Myocyte (in vitro differentiated cells): ENCODE measurements at regions not wholly inside any gene's neighbourhood (a gene's known extent, or its start where the extent isn't known, plus 50 kb on each side); places are given as distances from the start of the nearest gene placed in this dataset.
"Not testable (repeated sequence)": the region's sequence is repeated elsewhere in the genome, so short reads cannot be mapped to it uniquely, and the experiment has no call there.

Source experiments
- DNase-seq: peaks from one replicate; pipeline ENCODE4 v3.0.0-alpha.2; 2012; ENCODE audit warnings: low read depth

DNA sequence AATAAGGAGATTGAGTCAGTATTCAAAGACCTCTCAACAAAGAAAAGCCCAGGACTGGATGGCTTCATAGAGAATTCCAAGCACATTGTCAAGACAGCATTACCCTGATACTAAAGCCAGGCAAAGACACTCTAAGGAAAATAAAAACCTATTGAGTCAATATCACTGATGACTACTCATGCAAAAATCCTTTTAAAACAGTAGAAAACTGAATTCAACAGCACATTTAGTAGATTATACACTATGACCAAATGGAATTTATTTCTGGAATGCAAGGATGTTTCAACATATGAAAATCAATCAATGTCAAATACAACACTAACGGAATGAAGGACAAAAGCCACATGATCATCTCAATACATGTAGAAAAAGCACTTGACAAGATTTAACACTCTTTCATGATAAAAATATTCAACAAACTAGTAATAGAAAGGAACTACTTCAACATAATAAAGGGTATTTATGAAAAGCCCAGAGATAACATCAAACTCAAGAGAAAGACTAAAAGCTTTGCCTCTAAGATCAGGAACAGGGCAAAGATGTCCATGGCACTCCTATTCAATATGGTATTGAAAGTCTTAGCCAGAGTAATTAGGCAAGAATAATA, 633.3 kb downstream of the ANKRD50 start:
- no peak for DNase-seq

DNA sequence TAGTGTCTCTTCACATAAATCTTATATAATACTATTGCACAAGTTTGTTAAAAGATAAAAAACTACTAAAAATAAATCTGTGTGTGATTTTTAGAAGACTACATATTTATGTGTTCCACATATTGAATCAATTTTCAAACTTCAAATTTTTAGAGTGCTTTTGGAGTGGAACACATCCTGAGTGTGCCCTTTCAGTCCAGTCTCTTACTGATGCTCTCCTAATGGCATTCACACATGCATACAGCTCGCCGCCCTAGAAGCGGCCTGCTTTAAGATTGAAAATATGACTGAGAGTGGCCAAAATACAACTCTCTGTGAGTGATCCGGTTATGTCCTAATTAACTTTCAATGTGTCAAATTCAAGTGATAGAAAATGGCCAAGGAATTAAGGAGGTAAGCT, 628.8 kb downstream of the ANKRD50 start:
- DNase-seq, result no peak

DNA sequence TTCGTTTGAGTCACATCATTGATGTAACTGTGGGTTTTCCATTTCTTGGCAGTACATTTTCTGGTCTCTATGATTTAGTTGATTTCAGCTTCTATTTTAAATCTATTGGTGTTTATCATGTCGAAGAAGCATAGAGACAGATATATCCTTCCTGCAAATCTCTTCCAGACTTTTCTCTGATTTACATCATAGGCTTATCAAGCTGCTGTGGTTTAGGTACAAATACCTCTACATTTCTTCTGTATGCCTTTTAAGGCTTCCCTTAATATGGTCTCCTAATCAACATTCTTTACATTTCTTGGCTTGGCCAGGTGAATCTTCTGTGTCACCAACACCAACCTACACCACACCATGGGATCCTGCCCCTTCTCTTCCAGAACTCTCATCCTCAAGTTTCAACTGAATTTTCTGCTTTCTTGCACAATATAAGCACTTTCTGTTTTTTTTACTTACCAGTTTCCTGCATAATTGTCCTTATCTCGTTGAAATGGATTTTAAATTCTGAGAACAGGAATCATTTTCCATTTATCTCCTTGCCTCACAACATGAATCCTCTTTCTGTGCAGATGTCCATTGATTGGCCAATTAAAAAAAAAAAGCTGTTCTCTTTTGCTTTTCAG, 626.9 kb downstream of the ANKRD50 start:
- DNase-seq, result no peak

DNA sequence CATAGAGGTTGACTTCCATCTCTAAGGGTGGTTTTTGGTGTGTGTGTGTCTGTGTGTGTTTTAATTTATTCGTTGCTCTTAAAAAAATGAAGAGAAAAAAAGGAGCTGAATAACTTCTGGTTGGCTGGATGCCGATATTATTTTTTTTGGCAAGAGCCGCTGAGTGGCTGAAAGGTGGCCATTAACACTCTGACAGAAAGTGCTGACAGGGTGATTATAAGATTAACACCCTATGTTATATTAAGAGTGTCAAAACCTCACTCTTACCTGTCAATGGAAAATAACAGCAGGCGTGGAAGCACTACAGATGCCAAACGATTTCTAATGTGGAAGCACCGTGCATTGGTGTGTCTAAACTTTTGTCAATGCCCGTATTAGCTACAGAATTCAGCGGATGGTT, 622.5 kb downstream of the ANKRD50 start:
- no peak for DNase-seq

DNA sequence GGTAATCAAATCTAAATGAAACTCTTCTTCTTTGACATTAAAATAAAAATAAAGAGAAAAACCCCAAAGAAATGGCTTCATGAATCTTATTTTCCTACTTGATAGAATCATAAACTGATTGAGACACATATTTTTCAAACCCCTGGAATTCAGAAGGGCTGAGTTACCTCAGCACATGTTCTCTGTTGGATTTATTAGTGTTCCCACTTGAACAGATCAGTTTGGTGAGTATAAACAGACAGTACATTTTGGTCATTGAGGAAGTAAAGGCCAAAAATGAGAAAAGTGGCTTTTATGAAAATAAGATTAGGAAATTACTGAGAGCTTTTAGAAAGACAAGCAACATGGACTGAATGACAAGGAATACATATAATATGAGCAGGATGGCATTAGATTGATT, 620.4 kb downstream of the ANKRD50 start:
- no peak for DNase-seq

DNA sequence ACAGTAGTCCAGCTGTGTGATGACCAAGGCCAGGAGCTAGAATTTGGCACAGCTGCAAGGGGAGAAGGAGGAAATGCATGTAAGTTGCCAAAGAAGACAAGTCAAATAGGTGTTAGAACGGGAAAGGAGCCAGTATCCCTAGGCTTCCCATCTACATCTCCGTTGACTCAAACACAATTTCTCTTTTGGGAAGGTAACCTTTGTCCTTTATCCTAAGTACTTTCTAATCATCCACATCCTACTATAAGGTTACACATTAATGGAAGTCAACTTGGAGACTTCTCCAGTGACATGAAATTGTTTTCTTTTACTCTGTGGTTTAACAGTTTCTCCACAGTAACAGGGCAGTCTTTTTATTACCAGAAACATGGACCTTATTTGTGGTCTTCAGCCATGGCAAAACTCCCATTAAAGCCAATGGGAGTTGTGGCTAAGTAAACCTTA, 620.0 kb downstream of the ANKRD50 start:
- DNase-seq, result peak; percentile 23

DNA sequence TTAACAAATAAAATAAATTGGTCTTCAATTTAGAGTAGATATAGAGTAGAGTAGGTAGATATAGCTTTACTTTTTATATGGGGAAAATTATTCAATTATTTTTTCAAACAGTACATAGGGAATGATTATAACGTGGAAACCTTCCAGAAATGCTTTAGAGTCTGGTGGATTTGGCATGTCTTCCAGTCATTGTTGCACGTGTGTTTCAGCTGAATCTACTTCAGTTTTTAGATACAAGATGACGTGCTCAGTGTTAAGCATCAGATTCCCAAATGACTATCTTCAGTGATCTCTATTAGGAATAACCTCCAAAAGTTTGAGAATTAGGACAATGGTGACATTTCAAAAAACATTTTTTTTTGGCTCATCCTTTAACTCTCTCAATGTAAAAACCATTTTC, 616.9 kb downstream of the ANKRD50 start:
- DNase-seq, result no peak

DNA sequence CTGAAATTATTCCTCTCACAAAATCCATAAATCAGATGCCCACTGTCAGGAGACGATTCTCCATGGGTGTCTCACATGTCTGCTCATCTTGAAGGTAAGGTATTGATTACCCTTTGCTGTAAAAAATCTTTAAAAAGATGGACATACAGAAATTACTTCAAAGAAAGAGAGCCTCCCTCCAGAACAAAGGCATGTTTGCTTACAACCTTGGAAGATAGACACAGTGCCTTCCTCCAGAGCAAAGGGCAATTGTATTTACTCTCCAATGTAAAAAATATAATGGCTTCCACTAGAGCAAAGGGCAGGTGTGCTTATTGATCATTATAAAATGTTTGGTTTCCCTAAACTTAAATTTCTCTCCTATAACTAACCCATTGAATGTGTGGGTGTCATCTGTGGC, 616.2 kb downstream of the ANKRD50 start:
- no peak for DNase-seq

DNA sequence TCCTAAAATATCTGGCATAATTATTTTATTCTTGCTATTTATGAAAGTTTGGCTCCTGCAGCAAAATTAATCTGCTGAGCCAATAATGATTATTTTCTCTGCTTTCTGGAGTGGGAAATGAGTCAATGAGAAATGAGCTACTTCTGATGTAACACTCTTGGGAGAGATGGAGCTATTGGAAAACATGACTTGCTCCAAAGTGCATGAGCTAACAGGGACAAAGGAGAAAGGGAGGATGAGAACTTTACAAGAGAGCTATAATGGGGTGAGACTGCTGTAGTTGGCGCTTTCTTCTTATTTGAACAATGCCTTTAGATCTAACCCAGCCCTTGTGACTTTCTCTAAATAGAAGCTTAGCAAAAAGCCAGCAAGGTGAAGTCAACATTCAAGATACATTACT, 615.1 kb downstream of the ANKRD50 start:
- no peak for DNase-seq

DNA sequence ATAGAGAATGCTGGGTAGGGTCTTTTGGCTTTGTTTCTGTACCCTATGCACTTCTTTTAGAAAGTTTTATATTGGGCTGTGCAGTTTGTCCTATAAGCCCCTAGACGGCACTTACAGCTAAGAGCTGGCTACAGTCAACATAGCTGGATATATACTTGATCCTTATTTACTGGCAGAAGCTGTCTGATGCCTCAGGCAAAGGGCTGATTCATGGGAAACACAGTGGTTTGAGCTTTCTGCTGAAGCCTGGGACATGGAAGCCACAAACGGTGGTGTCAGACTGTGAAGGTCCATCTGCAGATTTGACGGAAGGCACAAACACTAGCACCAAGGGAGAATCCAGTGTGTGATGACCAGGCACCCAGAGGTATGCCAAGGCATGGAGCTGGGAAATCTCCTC, 608.4 kb downstream of the ANKRD50 start:
- no peak for DNase-seq

DNA sequence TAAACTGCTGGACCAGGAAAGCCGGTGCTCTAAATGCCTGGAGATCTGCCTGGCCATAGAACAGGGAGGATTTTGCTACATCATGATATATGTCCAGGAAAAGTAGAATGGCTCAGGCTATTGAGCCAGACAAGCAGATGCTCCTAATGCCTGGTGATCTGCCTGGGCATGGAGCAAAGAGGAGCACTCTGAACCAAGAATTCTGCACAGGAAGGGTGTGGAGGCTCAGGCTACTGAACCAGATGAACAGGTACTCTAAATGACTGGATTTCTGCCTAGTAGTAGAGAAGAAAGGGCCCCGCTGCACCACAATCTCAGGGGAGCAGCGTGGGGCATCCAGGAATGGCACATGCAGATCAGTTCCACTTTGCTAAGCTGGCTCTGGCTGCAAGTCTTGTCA, 607.9 kb downstream of the ANKRD50 start:
- no peak for DNase-seq

DNA sequence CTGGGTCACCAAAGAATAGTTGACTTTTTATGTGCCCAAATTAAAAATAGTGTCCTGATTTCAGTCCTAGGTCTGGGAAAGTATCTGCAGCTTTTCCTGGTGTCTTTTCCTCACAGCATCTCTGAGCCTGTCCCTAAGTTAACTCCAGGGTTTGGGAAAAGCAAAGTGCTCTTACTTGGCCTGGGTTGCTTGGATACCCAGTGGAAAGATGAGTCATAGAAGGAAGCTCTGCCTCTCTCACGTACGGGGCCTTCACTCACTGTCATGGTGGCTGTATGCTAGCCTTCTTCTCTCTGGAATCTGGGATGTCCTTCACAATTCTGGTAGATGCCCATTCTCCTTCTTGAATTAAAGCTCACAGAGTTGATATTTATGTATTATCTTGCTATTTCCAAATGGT, 607.3 kb downstream of the ANKRD50 start:
- no peak for DNase-seq

DNA sequence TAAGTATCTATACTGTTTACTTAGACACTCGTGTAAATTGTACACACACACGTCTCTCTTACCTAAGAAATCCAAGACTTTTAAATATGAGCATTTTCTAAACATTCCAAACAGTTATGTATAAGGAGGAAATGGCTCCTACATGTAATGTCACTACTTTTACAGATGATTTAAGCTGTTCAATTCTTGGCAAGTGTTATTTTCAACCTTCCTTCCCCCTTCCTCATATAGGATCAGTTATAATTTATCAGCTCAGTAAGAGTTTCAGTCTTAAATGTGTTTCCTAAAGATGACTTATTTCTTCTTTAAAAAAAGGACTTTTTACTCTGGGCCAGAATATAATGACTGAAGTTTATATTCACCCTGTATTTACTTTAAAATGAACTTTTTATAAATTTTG, 601.1 kb downstream of the ANKRD50 start:
- DNase-seq, result no peak

DNA sequence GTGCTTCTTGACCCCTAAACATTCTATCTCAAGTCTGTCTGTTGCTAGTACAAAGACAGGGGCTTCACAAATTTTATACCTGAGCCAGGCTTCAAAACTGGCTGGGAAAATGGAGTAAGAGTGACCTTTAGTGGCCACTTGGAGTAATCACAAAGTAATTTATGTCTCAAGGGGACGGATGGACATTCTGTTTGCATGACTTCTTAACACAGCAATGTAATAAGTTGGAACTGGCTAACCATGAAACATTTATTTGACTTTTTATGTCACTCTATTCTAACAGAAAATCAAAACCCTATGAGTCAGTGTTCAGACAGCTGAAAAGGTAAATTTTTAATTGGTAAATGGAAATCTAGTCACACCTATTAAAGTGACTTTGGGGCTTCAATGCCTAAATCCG, 600.6 kb downstream of the ANKRD50 start:
- peak; percentile 83 for DNase-seq

DNA sequence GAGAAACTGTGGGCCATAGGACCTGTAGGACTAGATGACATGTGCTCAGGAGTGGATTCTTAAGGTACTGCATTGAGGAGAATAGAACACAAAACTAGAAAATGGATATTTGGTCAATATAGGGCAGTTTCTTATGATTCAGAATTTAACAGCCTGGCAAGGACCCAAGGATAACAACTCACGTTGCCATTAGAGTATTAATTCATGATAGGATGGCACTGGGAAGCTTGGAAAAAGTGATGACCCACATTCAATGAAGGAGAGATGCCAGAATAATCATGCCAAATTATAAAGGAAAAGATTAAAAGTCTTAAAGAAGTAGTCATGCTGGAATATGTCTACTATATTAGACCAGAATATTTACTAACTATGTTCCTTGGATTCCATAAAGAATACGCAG, 594.5 kb downstream of the ANKRD50 start:
- DNase-seq, result no peak

DNA sequence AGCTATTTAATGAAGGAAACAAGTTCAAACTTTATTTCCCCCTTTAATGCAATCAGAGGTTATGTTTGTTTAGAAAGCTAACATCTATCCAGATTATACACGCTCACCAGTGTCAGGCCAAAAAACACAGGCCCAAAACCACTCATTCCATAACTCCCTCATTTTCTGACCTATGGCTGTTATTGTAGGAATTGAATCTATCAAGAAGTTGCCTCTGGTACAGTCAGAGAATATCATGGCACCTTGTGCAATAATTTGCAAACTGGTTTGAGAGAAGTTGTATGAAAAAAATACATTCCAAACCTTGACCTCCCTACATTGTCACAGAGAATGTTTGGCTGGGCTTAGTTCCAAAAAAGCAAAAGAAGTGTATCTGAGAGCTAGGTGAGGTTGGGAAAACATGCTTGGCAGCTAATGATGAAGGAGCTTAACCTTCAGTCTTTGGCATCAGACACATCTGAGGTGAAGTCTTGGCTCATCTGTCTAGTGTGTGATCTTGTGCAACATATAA, 591.0 kb downstream of the ANKRD50 start:
- DNase-seq, result no peak

DNA sequence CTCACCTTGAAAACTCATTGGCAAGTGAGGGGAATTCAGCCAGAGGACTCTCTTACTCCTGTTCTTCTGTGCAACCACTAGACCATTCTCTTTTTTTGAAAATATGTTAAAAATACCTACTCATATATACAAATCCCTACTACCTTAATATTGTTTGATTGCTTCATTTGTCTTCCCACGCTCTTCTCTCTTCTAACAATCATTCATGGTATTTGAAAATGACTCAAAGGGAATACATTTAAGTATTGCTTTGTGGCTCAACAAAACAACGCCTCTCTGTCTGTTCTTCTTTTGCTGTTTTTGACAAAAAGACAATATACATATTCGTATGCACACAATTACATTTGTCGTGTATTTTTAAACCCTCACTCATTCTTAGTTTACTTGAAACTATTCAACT, 589.4 kb downstream of the ANKRD50 start:
- DNase-seq, result no peak

DNA sequence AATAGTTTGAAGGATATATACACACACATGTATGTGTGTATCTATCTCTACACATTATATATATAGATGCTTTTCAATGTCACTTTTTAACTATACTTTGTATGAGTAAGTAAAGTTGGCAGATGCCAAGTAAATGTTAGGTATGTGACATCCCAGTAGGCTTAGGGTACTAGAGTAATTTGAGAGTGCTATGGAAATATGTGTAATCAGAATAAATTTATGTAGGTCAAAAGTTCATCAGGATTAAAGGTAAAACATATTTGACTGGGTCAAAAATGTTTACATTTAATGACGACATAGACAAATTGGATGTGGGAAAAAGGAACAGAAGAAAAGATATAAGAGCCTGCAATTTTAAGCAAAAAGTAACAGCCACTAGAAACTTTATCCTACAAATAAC, 588.8 kb downstream of the ANKRD50 start:
- DNase-seq, result no peak

DNA sequence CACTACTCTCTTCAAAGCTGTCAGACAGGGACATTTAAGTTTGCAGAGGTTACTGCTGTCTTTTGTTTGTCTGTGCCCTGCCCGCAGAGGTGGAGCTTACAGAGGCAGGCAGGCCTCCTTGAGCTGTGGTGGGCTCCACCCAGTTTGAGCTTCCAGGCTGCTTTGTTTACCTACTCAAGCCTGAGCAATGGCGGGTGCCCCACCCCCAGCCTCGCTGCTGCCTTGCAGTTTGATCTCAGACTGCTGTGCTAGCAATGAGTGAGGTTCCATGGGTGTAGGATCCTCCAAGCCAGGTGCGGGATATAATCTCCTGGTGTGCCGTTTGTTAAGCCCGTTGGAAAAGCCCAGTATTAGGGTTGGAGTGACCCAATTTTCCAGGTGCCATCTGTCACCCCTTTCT, 581.2 kb downstream of the ANKRD50 start:
- not testable (repeated sequence) for DNase-seq

DNA sequence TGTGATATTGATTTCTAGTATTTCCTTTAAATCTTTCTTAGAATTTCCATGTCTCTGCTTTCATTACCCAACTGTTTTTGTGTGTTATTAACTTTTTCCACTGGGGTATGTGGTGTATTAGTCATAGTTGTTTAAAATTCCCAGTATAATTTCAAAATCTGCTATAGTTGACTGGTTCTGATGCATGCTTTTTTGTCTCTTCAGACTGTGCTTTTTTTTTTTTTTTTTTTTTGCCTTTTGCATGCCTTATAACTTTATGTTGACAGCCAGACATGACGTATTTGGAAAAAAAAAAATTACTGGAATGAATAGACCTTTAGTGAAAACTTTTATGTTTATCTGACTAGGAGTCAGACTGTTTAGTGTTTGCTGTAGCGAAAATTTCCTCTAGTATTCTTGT, 580.4 kb downstream of the ANKRD50 start:
- DNase-seq, result no peak

DNA sequence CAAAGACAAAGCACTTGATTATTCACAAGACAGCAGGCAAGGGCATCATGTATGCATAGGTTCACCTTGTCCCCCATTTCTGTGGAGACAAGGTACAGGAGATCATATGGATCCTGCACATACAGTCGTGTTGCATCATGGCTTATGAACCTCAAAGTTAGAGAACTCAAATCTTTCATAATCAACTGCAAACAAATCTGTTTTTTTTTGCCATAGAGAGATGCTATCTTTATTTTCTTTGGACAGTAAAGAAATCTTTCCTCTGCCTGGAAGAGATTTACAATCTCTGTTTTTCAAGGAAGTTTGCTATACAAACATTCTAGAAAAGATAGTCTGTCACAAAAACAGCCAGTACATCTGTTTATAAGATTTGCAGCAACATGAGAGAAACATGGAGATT, 578.8 kb downstream of the ANKRD50 start:
- DNase-seq, result no peak

DNA sequence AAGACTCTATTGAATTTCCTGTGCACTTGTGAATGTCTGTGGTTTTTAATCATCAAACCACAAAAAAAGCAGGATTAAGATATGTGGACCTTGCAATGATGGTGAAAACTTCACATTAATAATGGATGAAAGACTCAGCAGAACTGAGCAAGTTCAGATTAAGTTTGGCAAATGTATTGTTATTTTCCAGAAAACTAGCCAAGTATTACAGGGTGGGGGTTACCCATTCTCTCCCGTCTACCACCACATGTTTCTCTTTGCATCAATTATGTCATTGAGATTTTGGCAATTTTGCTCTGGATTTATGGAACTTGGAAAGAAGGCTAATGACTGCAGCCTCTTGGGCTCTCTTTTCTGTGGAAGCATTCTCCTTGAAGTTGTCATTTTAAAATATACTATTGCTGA, 577.1 kb downstream of the ANKRD50 start:
- DNase-seq, result peak; percentile 14

DNA sequence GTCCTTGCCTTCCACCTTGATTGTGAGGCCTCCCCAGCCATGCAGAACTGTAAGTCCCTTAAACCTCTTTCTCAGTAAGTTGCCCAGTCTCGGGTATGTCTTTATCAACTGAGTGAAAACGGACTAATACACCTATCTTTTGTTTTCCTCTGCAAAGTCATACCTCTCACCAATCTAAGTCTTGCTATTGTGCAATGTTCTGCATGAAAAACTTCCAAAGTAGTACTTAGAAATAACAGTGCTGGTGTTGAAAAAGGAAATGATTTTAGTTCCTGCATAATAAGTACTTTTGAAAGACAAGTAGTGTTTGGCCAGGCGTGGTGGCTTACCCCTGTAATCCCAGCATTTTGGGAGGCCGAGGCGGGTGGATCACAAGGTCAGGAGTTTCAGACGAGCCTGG, 573.5 kb downstream of the ANKRD50 start:
- no peak for DNase-seq
